Inflammatory macrophage treated with lipopolysaccharide for 1 hour (primary cell): ENCODE measurements at regions not wholly inside any gene's neighbourhood (a gene's known extent, or its start where the extent isn't known, plus 50 kb on each side); places are given as distances from the start of the nearest gene placed in this dataset.

ENCODE experiments used
- DNase-seq, 2 donors: peaks; one replicate each; pipeline ENCODE4 v3.0.0-alpha.2; 2020 to 2022

- DNase-seq: no peak
Measured at GRCh38 chr6:101230866-101231265, 162.6 kb upstream of the GRIK2 start.

GRCh38 chr6:101231606-101232235, 161.8 kb upstream of the GRIK2 start:
- DNase-seq: no peak

GRCh38 chr6:101232961-101233360, 160.5 kb upstream of the GRIK2 start:
- no peak for DNase-seq

GRCh38 chr6:101236709-101237108, 156.8 kb upstream of the GRIK2 start:
- DNase-seq: no peak

GRCh38 chr6:101241442-101241841, 152.1 kb upstream of the GRIK2 start:
- DNase-seq: no peak

GRCh38 chr6:101249470-101249869, 144.0 kb upstream of the GRIK2 start:
- DNase-seq: no peak

GRCh38 chr6:101257163-101257562, 136.3 kb upstream of the GRIK2 start:
- DNase-seq: no peak

- DNase-seq: no peak
Measured at GRCh38 chr6:101259505-101259904, 134.0 kb upstream of the GRIK2 start.

- no peak for DNase-seq
Measured at GRCh38 chr6:101263596-101263995, 129.9 kb upstream of the GRIK2 start.

- DNase-seq: no peak
Measured at GRCh38 chr6:101266063-101266462, 127.4 kb upstream of the GRIK2 start.

GRCh38 chr6:101268541-101268940, 125.0 kb upstream of the GRIK2 start:
- DNase-seq: no peak

- no peak for DNase-seq
Measured at GRCh38 chr6:101275251-101275650, 118.3 kb upstream of the GRIK2 start.

GRCh38 chr6:101276066-101276465, 117.4 kb upstream of the GRIK2 start:
- DNase-seq: no peak

GRCh38 chr6:101279410-101279809, 114.1 kb upstream of the GRIK2 start:
- no peak for DNase-seq

- DNase-seq: no peak
Measured at GRCh38 chr6:101281266-101281665, 112.2 kb upstream of the GRIK2 start.

- DNase-seq: no peak
Measured at GRCh38 chr6:101284131-101284530, 109.4 kb upstream of the GRIK2 start.

- DNase-seq: no peak
Measured at GRCh38 chr6:101286146-101286545, 107.4 kb upstream of the GRIK2 start.

- DNase-seq: no peak
Measured at GRCh38 chr6:101290346-101290745, 103.2 kb upstream of the GRIK2 start.

GRCh38 chr6:101294051-101294638, 99.4 kb upstream of the GRIK2 start:
- no peak for DNase-seq

- no peak for DNase-seq
Measured at GRCh38 chr6:101294676-101295075, 98.8 kb upstream of the GRIK2 start.

- no peak for DNase-seq
Measured at GRCh38 chr6:101296169-101296960, 97.1 kb upstream of the GRIK2 start.

- no peak for DNase-seq
Measured at GRCh38 chr6:101302593-101302992, 90.9 kb upstream of the GRIK2 start.

GRCh38 chr6:101303495-101303894, 90.0 kb upstream of the GRIK2 start:
- DNase-seq: no peak

GRCh38 chr6:101312652-101313051, 80.9 kb upstream of the GRIK2 start:
- DNase-seq: no peak
